Activated CD4-positive, alpha-beta T cell treated with anti-CD3 and anti-CD28 coated beads for 48 hours (primary cell): ENCODE measurements at regions not wholly inside any gene's neighbourhood (a gene's known extent, or its start where the extent isn't known, plus 50 kb on each side); places are given as distances from the start of the nearest gene placed in this dataset.
"Not testable (repeated sequence)": the region's sequence is repeated elsewhere in the genome, so short reads cannot be mapped to it uniquely, and the experiment has no call there.

Source experiments
- DNase-seq: peaks from one replicate; pipeline ENCODE4 v3.0.0-alpha.2; 2020

- DNase-seq = no peak
Observed at GRCh38 chr16:17777408-17777863, 306.7 kb upstream of the XYLT1 start.

- no peak for DNase-seq
Observed at GRCh38 chr16:17776888-17777287, 306.1 kb upstream of the XYLT1 start.

GRCh38 chr16:17776465-17776864 is 305.7 kb upstream of the XYLT1 start:
- DNase-seq = no peak

GRCh38 chr16:17775061-17775460 is 304.3 kb upstream of the XYLT1 start:
- DNase-seq = no peak

GRCh38 chr16:17773698-17774101 is 302.9 kb upstream of the XYLT1 start:
- no peak for DNase-seq

- no peak for DNase-seq
Observed at GRCh38 chr16:17770104-17770503, 299.3 kb upstream of the XYLT1 start.

GRCh38 chr16:17769065-17769464 is 298.3 kb upstream of the XYLT1 start:
- no peak for DNase-seq

GRCh38 chr16:17768257-17768656 is 297.5 kb upstream of the XYLT1 start:
- no peak for DNase-seq

GRCh38 chr16:17766012-17766411 is 295.3 kb upstream of the XYLT1 start:
- DNase-seq = no peak

- DNase-seq = no peak
Observed at GRCh38 chr16:17759451-17760390, 289.0 kb upstream of the XYLT1 start.

- DNase-seq = no peak
Observed at GRCh38 chr16:17757808-17758207, 287.0 kb upstream of the XYLT1 start.

GRCh38 chr16:17755158-17755557 is 284.4 kb upstream of the XYLT1 start:
- DNase-seq = no peak

- no peak for DNase-seq
Observed at GRCh38 chr16:17753434-17753833, 282.7 kb upstream of the XYLT1 start.

GRCh38 chr16:17749706-17750105 is 278.9 kb upstream of the XYLT1 start:
- no peak for DNase-seq

GRCh38 chr16:17748044-17748719 is 277.4 kb upstream of the XYLT1 start:
- DNase-seq = no peak

- DNase-seq = no peak
Observed at GRCh38 chr16:17747081-17747756, 276.5 kb upstream of the XYLT1 start.

- DNase-seq = no peak
Observed at GRCh38 chr16:17744921-17745572, 274.3 kb upstream of the XYLT1 start.

- DNase-seq = no peak
Observed at GRCh38 chr16:17743578-17743977, 272.8 kb upstream of the XYLT1 start.

- DNase-seq = no peak
Observed at GRCh38 chr16:17743158-17743557, 272.4 kb upstream of the XYLT1 start.

GRCh38 chr16:17735099-17735498 is 264.3 kb upstream of the XYLT1 start:
- not testable (repeated sequence) for DNase-seq

GRCh38 chr16:17729820-17730219 is 259.1 kb upstream of the XYLT1 start:
- DNase-seq = no peak

- no peak for DNase-seq
Observed at GRCh38 chr16:17728196-17728595, 257.4 kb upstream of the XYLT1 start.
